Stimulated activated CD8-positive, alpha-beta memory T cell treated with anti-CD3 and anti-CD28 coated beads, Interleukin-7, amount 100 ng/mL, for 48 hours (primary cell): ENCODE measurements at regions not wholly inside any gene's neighbourhood (a gene's known extent, or its start where the extent isn't known, plus 50 kb on each side); places are given as distances from the start of the nearest gene placed in this dataset.
A peak's percentile ranks its signal among the peaks of the same experiment; 100 is the strongest.

Experiments used
- DNase-seq, 2 donors: peaks; one replicate each; pipeline ENCODE4 v3.0.0-alpha.2; 2020; ENCODE audit warnings: low read depth in 1 of 2; ENCODE audit errors: extremely low read depth in 1 of 2

- no peak for DNase-seq
Observed at GRCh38 chr7:118075936-118076335, 108.0 kb upstream of the LSM8 start.

DNA sequence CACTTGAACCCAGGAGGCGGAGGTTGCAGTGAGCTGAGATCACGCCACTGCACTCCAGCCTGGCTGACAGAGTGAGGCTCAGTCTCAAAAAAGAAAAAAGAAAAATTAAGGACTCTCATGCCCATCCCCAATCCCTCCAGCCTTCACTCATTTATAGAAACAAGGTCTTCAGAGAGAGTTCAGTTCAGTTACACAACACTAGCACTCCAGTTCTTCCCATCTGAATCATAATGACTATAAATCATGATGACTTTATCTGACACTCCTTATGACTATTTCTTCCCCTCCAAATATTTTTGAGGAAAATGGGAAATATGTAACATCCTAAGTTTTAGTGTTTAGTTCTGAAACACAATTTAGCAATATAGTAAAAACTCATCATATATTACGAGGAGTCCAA, 107.4 kb upstream of the LSM8 start:
- no peak for DNase-seq

DNA sequence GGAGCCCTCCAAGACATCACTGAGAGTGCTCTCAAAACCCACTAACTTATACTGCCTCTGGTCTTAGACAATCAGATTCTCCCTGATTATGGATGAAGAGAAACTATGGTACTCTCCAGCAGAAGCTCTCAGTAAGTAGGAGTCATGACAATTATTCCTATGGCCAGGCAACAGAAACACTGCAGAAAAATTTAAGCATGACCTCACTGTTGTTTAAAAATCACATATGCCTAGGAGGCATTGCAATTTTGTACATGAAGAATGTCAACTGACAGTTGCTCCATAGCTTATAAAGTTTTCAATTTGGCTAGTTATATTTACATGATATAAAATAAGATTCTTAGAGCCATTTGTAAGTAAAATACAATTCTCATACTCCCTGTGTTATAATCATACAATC, 105.9 kb upstream of the LSM8 start:
- no peak for DNase-seq

GRCh38 chr7:118079369-118079768, 104.6 kb upstream of the LSM8 start:
- DNase-seq: no peak

GRCh38 chr7:118080947-118081346, 103.0 kb upstream of the LSM8 start:
- peak in 1 of 2 donors; percentile 31 for DNase-seq

- DNase-seq: no peak
Observed at GRCh38 chr7:118082506-118082905, 101.5 kb upstream of the LSM8 start.

DNA sequence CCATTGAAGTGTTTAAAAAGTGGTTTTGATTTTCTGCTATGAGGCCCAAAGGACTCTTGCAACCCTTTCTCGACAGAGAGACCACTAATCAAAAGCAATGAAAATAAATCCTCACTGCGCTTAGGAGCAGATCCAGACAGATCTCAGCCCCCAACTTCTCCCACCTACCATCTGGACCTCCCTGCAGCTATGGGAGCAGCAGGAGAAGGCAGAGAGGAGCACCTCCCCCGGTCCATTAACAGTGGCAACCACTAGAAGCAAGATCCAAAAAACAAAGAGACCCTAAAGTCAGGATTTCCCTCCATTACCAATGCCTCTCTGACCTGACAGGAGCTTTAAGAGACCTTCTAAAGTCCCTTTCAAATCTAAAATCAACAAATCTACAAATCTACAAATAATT, 99.0 kb upstream of the LSM8 start:
- DNase-seq: no peak

DNA sequence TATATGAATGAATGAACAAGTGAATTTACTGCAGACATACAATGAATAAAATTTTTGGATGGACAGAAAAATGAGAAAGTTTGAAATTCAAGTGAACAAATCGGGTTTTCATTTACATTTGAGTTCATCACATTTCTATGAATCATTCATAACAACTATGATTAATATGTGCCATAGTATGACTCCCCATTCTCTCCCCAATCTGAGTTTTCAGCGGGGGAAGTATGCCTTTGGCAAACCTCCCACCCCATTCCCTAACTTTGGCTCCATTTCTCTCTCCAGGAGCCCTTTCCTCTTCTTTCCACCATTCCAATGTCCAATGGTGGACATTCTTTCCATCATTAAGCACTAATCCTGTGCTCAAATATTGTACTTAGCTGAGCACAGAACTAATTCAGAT, 96.8 kb upstream of the LSM8 start:
- DNase-seq: no peak

DNA sequence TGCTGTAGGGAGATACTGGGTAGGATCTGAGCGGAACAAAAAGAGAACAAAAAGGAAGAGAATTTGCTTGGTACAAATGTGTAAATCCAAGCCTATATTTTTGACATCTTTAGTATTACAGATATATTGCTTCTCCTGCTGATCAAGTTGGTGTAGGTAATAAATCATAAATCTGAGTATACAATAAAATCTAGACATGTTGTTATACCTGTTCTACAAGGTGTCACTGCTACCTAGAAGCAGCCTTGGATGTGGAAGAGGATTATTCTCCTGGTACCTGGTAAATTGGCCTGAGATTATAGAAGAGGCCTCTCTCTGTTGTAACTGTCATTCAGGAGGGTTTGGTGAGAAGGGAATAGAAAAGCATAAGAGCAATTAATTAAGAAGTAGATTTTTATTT, 89.9 kb upstream of the LSM8 start:
- no peak for DNase-seq

DNA sequence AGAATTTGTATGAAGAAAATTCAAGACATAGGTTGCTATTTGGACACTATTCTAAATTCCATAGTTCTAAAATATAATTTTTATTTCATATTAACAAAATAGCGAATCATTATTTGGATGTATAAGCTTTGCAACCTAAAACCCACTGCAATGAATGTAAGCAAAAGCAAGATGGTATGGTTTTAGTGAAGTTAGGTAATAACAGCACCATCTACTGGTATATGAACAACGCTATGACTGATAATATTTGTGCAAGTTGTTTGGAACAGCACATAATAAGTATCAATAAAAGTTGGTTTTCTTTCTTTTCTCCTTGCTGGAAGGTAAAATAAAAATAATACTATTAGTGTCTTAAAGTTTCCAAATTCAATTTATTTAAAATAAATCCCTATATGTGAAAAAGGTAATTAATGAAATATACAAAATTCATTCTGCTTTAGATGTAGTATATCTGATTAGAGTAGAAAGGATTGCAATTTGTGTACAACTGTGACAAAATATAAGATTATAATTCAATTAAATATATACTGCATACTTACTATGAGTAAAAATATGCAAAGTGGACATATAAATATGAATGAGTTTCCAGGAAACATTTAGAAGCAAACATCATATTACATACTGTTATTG, 79.0 kb upstream of the LSM8 start:
- DNase-seq: no peak

GRCh38 chr7:118109607-118110006, 74.4 kb upstream of the LSM8 start:
- no peak for DNase-seq

- no peak for DNase-seq
Observed at GRCh38 chr7:118110178-118110925, 73.6 kb upstream of the LSM8 start.

GRCh38 chr7:118111347-118111746, 72.6 kb upstream of the LSM8 start:
- DNase-seq: no peak

DNA sequence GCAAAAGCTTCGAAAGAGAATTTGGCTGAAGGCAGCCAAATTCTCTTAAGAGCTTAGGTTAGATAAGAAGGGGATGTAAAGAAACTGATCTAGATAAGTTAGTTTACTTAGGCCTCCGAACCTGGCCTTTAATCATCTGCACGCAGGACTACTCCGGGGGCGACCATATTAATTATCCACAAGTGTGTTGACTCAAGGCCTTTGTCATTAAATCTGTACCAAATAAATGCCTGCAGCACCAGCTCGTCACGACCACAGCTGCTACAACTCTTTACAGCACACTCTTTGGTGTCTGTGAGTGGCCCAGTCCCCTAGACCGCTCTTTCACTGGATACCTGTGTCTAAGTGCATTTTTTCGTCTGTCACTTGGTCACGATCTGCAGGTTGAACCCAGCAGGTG, 69.8 kb upstream of the LSM8 start:
- no peak for DNase-seq

DNA sequence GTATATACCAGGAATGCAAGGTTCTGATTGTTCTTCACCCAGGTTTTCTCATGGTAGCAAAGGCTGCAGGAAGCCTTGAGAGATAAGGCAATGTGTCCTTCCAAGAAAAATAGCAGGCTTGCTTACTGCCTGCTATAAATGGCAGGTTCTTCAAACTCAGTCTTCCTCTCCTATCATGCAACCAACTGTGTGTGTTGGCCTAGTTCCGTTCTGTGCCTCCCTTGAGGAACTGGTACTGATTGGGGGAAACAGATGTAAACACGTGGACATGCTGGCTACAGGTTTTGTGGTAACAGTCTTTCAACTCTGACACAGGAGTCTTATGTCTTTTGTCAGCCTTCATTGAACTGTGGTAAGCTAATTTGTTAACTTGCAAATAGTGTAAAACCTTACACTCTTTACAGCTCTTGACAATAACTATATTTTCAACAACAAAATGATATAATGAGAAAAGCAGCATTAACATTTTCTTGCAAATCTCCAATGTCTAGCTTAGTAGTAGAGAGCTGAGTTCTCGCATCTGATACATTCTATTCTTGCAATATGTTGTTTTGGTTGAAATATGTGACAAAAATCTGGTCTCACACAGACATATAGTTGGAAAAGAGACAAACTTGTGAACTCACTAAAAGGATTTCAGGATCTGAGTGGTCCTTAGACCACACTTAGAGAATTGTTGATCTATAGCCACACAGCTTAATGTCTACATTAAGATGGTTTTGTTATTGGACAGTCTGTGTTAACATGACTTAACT, 54.7 kb upstream of the LSM8 start:
- DNase-seq: no peak

GRCh38 chr7:118132764-118133163, 51.2 kb upstream of the LSM8 start:
- no peak for DNase-seq
